GM23248 (cell line): ENCODE measurements at regions not wholly inside any gene's neighbourhood (a gene's known extent, or its start where the extent isn't known, plus 50 kb on each side); places are given as distances from the start of the nearest gene placed in this dataset.

Source experiments
- EZH2 ChIP-seq: fragments of 200-600 bp; sonication (generic); IDR thresholded peaks from 2 replicates; pipeline ENCODE4 v1.6.1; 2018; ENCODE audit warnings: antibody characterized with exemption, mild to moderate bottlenecking; ENCODE audit not compliant: insufficient read depth, poor library complexity, severe bottlenecking
- EZH2phosphoT487 ChIP-seq: fragments of 200-600 bp; sonication (generic); IDR thresholded peaks from 2 replicates; pipeline ENCODE4 v1.6.1; 2018; ENCODE audit warnings: antibody characterized with exemption, moderate library complexity, mild to moderate bottlenecking, low read depth; ENCODE audit not compliant: insufficient read depth

DNA sequence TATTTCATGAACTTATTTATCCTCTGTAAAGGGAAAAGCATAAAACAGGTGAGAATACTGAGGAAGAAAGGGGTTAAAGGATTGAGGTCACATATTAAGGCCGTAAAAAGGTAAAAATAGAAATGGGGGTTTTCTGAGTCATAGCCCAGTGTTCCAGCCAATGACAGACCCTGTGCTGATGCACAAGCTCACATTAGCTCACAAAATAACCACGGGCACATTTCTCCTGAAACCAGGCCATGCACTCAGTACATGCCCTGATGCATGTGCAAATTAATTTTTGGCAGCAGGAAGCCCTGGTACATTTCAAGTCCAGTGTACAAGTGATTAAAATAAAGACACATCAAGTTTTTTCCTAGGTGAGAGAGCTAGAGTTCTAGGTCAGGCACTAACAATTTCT lies 194.4 kb downstream of the TMEM200A start:
- TF ChIP-seq EZH2 (no peak), EZH2phosphoT487 (no peak)
